Omental fat pad (tissue), 3 donors: ENCODE measurements at regions not wholly inside any gene's neighbourhood (a gene's known extent, or its start where the extent isn't known, plus 50 kb on each side); places are given as distances from the start of the nearest gene placed in this dataset.
"Not testable (repeated sequence)": the region's sequence is repeated elsewhere in the genome, so short reads cannot be mapped to it uniquely, and the experiment has no call there.

Experiments used
- ATAC-seq: fragments of 150-250 bp; one replicate; pipeline ENCODE4 v1.9.1; 2016; ENCODE audit warnings: mild to moderate bottlenecking, moderate library complexity; ENCODE audit not compliant: low FRiP score
- DNase-seq: peaks from one replicate; pipeline ENCODE4 v3.0.0-alpha.2; 2019; ENCODE audit warnings: low spot score
- TF ChIP-seq, protein P1 (sequence below), 3 donors: fragments of 450-650 bp; IDR thresholded peaks; one replicate each; pipeline ENCODE4 v1.5.1; 2016 to 2017; ENCODE audit warnings: antibody characterized with exemption in 3 of 3, mild to moderate bottlenecking in 3 of 3, moderate library complexity in 2 of 3

DNA sequence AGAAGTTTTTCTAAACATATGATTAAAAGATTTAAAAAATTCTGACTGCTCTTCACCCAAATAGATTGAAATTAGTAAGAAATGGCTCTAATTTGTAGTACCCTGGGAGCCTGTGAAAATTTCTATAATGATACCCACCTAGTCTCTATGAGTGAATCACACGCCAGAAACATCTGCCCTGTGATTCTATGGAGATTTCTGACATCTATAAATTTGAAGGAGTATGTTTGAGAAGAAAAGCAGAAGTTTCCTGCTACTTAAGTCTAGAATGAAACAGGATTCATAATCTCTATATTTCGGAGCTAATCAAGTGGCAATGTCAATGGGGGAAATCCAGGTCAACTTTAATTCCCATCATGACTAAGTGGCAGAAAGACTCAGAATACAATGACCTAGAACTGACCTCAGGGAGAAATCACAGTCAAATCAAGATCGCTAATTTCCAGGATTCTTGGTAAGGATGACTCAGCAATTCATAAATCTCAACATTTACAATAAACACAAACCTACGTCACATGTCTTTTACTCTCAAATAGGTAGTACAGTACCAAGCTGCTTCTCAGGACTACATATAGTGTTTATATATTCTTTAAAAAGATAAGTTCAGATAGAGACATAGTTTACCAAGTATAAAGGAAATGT lies 186.2 kb upstream of the TNFAIP3 start:
- DNase-seq (no peak), ATAC-seq (no peak)
- TF ChIP-seq, protein P1, sequence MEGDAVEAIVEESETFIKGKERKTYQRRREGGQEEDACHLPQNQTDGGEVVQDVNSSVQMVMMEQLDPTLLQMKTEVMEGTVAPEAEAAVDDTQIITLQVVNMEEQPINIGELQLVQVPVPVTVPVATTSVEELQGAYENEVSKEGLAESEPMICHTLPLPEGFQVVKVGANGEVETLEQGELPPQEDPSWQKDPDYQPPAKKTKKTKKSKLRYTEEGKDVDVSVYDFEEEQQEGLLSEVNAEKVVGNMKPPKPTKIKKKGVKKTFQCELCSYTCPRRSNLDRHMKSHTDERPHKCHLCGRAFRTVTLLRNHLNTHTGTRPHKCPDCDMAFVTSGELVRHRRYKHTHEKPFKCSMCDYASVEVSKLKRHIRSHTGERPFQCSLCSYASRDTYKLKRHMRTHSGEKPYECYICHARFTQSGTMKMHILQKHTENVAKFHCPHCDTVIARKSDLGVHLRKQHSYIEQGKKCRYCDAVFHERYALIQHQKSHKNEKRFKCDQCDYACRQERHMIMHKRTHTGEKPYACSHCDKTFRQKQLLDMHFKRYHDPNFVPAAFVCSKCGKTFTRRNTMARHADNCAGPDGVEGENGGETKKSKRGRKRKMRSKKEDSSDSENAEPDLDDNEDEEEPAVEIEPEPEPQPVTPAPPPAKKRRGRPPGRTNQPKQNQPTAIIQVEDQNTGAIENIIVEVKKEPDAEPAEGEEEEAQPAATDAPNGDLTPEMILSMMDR (IDR thresholded peaks at IDR 0.05), result no peak

DNA sequence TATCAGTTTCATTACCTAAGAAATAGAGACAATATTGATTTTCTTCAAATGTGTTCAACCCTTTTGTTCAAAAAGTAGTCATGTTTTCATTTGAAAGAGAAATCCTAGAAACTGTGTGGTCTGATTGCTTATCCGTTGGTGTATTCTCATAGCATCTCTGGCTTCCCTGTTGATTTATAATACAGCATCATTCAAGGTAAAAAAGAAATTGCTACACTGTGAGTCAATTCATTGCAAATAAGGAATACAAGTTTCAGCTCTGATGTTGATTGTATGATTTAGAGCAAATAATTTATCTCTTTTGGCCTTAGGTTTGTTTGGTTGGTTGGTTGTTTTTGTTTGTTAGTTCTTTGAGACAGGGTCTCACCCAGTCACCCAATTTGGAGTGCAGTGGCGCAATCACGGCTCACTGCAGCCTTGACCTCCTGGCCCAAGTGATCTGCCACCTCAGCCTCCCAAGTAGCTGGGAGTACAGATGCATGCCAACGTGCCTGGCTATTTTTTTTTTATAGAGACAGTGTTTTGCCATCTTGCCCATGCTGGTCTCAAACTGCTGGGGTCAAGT lies 185.5 kb upstream of the TNFAIP3 start:
- ATAC-seq, result no peak
- TF ChIP-seq, protein P1 (IDR thresholded peaks at IDR 0.05), result no peak
- DNase-seq, result no peak

DNA sequence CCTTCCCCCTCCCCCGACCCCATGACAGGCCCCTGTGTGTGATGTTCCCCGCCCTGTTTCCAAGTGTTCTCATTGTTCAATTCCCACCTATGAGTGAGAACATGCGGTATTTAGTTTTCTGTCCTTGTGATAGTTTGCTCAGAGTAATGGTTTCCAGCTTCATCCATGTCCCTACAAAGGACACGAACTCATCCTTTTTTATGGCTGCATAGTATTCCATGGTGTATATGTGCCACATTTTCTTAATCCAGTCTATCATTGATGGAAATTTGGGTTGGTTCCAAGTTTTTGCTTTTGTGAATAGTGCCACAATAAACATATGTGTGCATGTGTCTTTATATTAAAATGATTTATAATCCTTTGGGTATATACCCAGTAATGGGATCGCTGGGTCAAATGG lies 184.4 kb upstream of the TNFAIP3 start:
- not testable (repeated sequence) for DNase-seq, ATAC-seq

DNA sequence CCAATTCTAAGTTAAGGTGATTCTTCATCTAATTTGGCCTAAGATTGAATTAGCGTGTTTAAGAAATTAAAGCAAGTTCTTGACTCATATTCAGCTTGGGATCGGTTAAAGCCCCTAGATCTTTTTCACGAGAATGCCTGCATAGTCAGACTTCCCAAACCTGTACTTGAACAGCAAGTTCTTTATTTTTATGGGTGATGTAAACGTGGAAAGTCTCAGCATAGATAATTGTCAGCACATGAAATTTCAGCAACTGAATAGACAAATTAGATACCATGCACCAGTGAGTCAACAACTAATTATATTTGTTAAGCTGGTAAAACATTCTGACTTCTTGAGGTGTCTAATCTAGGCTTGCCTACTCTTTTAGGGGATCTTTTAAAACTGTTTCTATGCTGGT lies 183.1 kb upstream of the TNFAIP3 start:
- ATAC-seq, result no peak
- DNase-seq, result no peak
- TF ChIP-seq, protein P1 (IDR thresholded peaks at IDR 0.05), result no peak

DNA sequence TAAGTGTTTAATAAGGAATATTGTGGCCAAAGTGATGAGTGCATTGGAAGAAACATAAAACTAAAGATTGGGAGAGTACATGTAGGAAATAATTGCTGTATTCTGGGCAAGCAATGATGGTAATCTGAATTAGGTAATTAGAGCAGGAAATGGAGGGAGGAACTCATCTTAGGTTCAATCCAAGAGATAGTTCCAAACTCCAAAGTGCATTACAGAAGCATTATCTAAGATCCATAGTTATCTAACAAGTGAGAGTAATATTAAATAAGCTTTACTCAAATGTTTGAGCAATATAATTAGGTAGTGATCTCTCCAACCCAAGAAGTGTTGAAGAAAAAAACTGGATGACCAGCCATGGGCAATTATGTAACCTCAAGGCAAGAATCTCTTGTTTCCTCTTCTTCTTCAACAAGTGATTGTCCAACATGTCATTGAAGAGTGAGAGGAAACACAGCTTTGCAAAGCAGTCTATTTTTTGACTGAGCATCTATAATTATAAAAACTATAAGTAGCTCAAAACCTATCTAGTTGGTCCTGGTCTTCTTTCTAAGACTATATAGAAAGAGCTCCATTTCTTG lies 181.2 kb upstream of the TNFAIP3 start:
- TF ChIP-seq, protein P1 (IDR thresholded peaks at IDR 0.05), result no peak
- DNase-seq (no peak), ATAC-seq (no peak)

DNA sequence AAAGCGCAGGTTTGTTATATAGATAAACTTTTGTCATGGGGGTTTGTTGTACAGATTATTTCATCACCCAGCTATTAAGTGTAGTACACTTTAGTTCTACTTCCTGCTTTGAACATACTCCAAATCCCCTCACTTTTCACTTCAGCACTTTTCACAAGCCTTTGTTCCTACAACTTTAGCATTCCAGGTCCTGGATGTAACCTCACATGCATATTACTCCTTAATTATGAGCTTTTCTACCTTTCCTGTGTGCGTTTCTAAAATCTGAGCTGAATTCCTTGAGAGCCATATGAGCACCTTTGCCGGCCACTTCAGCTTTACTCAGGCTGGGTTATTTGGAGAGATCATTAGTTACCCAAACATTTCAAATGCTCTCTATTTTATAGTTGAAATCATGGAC lies 179.2 kb upstream of the TNFAIP3 start:
- no peak for ATAC-seq
- no peak for DNase-seq
- TF ChIP-seq, protein P1 (IDR thresholded peaks at IDR 0.05), result no peak

DNA sequence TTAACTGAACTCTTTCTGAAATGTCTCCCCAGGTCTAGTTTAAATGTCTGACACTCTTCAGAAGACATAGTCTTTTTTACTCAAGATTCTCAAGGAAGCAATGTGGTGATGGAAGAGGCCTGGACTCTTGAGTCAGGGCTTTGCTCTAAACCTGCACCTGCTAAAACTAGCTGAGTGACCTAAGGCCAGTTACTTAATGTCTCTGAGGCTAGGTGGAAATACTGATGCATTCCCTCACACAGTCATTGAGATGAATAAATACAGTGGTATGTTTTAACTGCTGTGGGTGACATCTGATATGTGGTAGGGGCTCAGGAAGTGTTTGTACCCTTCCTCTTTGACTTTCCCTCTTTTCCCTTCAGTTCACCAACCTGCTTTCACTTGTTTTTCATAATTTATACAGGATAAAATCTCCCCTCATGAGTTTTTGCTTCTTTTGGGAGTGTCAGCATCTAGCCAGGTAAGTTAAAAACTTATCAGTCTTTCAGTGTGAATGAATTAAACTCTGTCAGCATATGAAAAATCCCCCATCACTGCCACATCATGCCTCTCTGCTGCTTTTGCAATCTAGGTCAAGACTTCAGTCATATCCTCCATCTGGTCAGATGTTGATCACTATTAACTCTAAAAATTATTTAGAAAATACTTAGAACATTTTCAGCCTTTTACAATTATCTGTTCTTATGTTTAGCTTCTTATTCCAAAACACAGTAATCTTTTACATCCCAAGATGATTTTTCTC lies 178.7 kb upstream of the TNFAIP3 start:
- DNase-seq (no peak), ATAC-seq (no peak)
- TF ChIP-seq, protein P1 (IDR thresholded peaks at IDR 0.05), result no peak
